Neuronal stem cell (in vitro differentiated cells): ENCODE measurements at regions not wholly inside any gene's neighbourhood (a gene's known extent, or its start where the extent isn't known, plus 50 kb on each side); places are given as distances from the start of the nearest gene placed in this dataset.

Experiments
- DNase-seq: peaks from one replicate; pipeline ENCODE4 v3.0.0-alpha.2; 2013; ENCODE audit warnings: low spot score
- H2AFZ ChIP-seq: one replicate; pipeline ENCODE4 v1.6.1; 2013; ENCODE audit warnings: mild to moderate bottlenecking, low read length, inconsistent platforms
- H2AK5ac ChIP-seq: 2 replicates; pipeline ENCODE4 v1.6.1; 2013; ENCODE audit warnings: low read depth, mild to moderate bottlenecking, inconsistent platforms, low read length, moderate library complexity, mixed read lengths
- H2BK120ac ChIP-seq: 2 replicates; pipeline ENCODE4 v1.6.1; 2013; ENCODE audit warnings: low read depth, mild to moderate bottlenecking, inconsistent platforms, low read length, moderate library complexity, mixed read lengths
- H2BK12ac ChIP-seq: one replicate; pipeline ENCODE4 v1.6.1; 2013; ENCODE audit warnings: low read length, inconsistent platforms
- H2BK15ac ChIP-seq: 2 replicates; pipeline ENCODE4 v1.6.1; 2013; ENCODE audit warnings: mild to moderate bottlenecking, low read length, inconsistent platforms, mixed read lengths
- H2BK5ac ChIP-seq: one replicate; pipeline ENCODE4 v1.6.1; 2013; ENCODE audit warnings: inconsistent platforms, mild to moderate bottlenecking, low read length, moderate library complexity
- H3K14ac ChIP-seq: one replicate; pipeline ENCODE4 v1.6.1; 2013; ENCODE audit warnings: low read length, inconsistent platforms
- H3K18ac ChIP-seq: 2 replicates; pipeline ENCODE4 v1.6.1; 2013; ENCODE audit warnings: low read length, inconsistent platforms
- H3K23ac ChIP-seq: 2 replicates; pipeline ENCODE4 v1.6.1; 2013; ENCODE audit warnings: low read depth, mild to moderate bottlenecking, mixed read lengths, low read length, inconsistent platforms; ENCODE audit not compliant: poor library complexity
- H3K27ac ChIP-seq: replicated peaks from 3 replicates; pipeline ENCODE4 v1.5.1; 2013; ENCODE audit warnings: low read length, inconsistent platforms
- H3K27me3 ChIP-seq, 3 experiments: 2 replicates each; pipeline ENCODE4 v1.6.1; 2013; ENCODE audit warnings: low read length in 3 of 3, mild to moderate bottlenecking in 2 of 3, inconsistent platforms in 1 of 3, low read depth in 1 of 3, mixed read lengths in 1 of 3, moderate library complexity in 1 of 3; ENCODE audit not compliant: control insufficient read depth in 3 of 3, insufficient read depth in 3 of 3
- H3K36me3 ChIP-seq, 2 donors: replicated peaks in 1 of 2; 2 replicates each; pipeline ENCODE4 v1.6.1; 2013; ENCODE audit warnings: low read length in 2 of 2; ENCODE audit not compliant: control insufficient read depth in 2 of 2, insufficient read depth in 2 of 2
- H3K4ac ChIP-seq: 2 replicates; pipeline ENCODE4 v1.6.1; 2013; ENCODE audit warnings: inconsistent platforms, mild to moderate bottlenecking, low read length, moderate library complexity
- H3K4me1 ChIP-seq, 2 donors: 1 replicate in 1 of 2; 2 replicates in 1 of 2; pipeline ENCODE4 v1.6.1; 2013; ENCODE audit warnings: low read length in 2 of 2, low read depth in 1 of 2; ENCODE audit not compliant: control insufficient read depth in 2 of 2, insufficient read depth in 1 of 2
- H3K4me2 ChIP-seq: one replicate; pipeline ENCODE4 v1.6.1; 2013; ENCODE audit warnings: mild to moderate bottlenecking, low read length, inconsistent platforms; ENCODE audit not compliant: insufficient read depth, poor library complexity, severe bottlenecking
- H3K4me3 ChIP-seq, 2 donors: 2 replicates each; pipeline ENCODE4 v1.5.1; 2013; ENCODE audit warnings: low read length in 2 of 2, mild to moderate bottlenecking in 2 of 2, inconsistent platforms in 1 of 2, moderate library complexity in 1 of 2
- H3K79me1 ChIP-seq: one replicate; pipeline ENCODE4 v1.6.1; 2013; ENCODE audit warnings: low read depth, mild to moderate bottlenecking, inconsistent platforms, low read length, moderate library complexity
- H3K9ac ChIP-seq: one replicate; pipeline ENCODE4 v1.6.1; 2013; ENCODE audit warnings: mild to moderate bottlenecking, low read depth, low read length, inconsistent platforms; ENCODE audit not compliant: poor library complexity
- H3K9me3 ChIP-seq, 2 donors: replicated peaks in 1 of 2; 2 replicates each; pipeline versions ENCODE3 to v1.6.1; 2013; ENCODE audit warnings: low read length in 2 of 2, mild to moderate bottlenecking in 2 of 2, inconsistent platforms in 1 of 2, low read depth in 1 of 2, mixed read lengths in 1 of 2, moderate library complexity in 1 of 2; ENCODE audit not compliant: control insufficient read depth in 2 of 2, insufficient read depth in 1 of 2
- H4K8ac ChIP-seq: one replicate; pipeline ENCODE4 v1.6.1; 2013; ENCODE audit warnings: low read depth, mild to moderate bottlenecking, inconsistent platforms, low read length, moderate library complexity
- H4K91ac ChIP-seq: one replicate; pipeline ENCODE4 v1.6.1; 2013; ENCODE audit warnings: low read length, low read depth, mild to moderate bottlenecking, inconsistent platforms; ENCODE audit not compliant: poor library complexity
- WGBS, 2 donors: extraction: QIAGEN DNeasy Blood & Tissue Kit; methylation state at CpG; one replicate each; pipeline ENCODE4 v1.1.7; 2013; ENCODE audit warnings: missing lambda C conversion rate in 2 of 2, mixed read lengths in 1 of 2; ENCODE audit not compliant: insufficient read length in 2 of 2, insufficient replicate concordance in 1 of 2; ENCODE audit errors: extremely low coverage in 2 of 2; 5-methylcytosine and 5-hydroxymethylcytosine counted together

- no peak overlapping the region for H4K8ac ChIP-seq
- no peak overlapping the region for H3K4me2 ChIP-seq
- H2AK5ac ChIP-seq, result no peak overlapping the region
- no peak overlapping the region for H2BK15ac ChIP-seq
- H3K27ac ChIP-seq, result no peak overlapping the region
- H4K91ac ChIP-seq, result no peak overlapping the region
- H3K14ac ChIP-seq, result no peak overlapping the region
- H2BK5ac ChIP-seq, result no peak overlapping the region
- no peak overlapping the region for H3K18ac ChIP-seq
- H3K23ac ChIP-seq, result no peak overlapping the region
- no peak overlapping the region for H2BK12ac ChIP-seq
- no peak overlapping the region for H3K4me3 ChIP-seq
- H2BK120ac ChIP-seq, result no peak overlapping the region
- no peaks in the 10 kb centered on the region for H3K27me3 ChIP-seq
- no peaks in the 10 kb centered on the region for H3K36me3 ChIP-seq
- no peak overlapping the region for H3K9ac ChIP-seq
- H3K9me3 ChIP-seq, result no peaks in the 10 kb centered on the region
- no peaks in the 10 kb centered on the region for H3K4me1 ChIP-seq
- WGBS, 2 donors, result no CpG with 5 or more reads among the region's 3 CpGs
- no peaks in the 10 kb centered on the region for H3K79me1 ChIP-seq
- DNase-seq, result no peak
- no peak overlapping the region for H3K4ac ChIP-seq
- no peak overlapping the region for H2AFZ ChIP-seq
These were observed 199.8 kb downstream of the ZNF365 start for GRCh38 chr10:62573929-62574328.

DNA sequence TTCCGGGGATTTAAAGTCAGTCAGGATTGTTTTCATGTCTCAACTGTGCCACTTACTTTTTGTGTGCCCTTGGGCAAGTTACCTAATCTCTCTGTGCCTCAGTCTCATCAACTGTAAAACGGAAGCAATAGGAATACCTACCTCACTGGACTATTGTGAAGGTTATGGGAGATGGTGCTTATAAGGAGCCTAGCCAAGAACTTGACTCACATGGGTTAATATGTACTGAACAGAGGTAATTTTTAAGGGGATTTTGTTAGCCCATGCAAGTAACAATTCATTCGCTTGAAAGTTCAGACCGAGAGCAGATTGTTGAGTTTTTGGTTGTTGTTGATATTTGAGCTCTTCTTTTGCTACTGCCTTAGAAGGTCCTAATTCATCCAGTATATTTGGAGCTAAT lies 202.9 kb downstream of the ZNF365 start:
- Histone ChIP-seq H3K9ac (no peak overlapping the region), H2BK120ac (no peak overlapping the region), H3K4me1 (no peaks in the 10 kb centered on the region), H3K36me3 (no peaks in the 10 kb centered on the region), H3K9me3 (no peaks in the 10 kb centered on the region), H3K4ac (no peak overlapping the region), H3K14ac (no peak overlapping the region), H2BK15ac (no peak overlapping the region), H4K91ac (no peak overlapping the region), H3K4me3 (no peak overlapping the region), H2BK5ac (no peak overlapping the region), H3K79me1 (no peaks in the 10 kb centered on the region), H2AFZ (no peak overlapping the region), H4K8ac (no peak overlapping the region), H3K27ac (no peak overlapping the region), H2BK12ac (no peak overlapping the region), H3K18ac (no peak overlapping the region), H3K27me3 (no peaks in the 10 kb centered on the region), H3K23ac (no peak overlapping the region), H2AK5ac (no peak overlapping the region), H3K4me2 (no peak overlapping the region)
- no CpG with 5 or more reads among the region's 4 CpGs for WGBS, 2 donors
- DNase-seq, result no peak

- no peak overlapping the region for H3K4me3 ChIP-seq
- H2AFZ ChIP-seq, result no peak overlapping the region
- H3K27me3 ChIP-seq, result no peaks in the 10 kb centered on the region
- DNase-seq, result no peak
- H3K14ac ChIP-seq, result no peak overlapping the region
- H3K9me3 ChIP-seq, result no peaks in the 10 kb centered on the region
- H3K4me1 ChIP-seq, result no peaks in the 10 kb centered on the region
- H3K23ac ChIP-seq, result no peak overlapping the region
- no peaks in the 10 kb centered on the region for H3K36me3 ChIP-seq
- no peak overlapping the region for H2AK5ac ChIP-seq
- WGBS, 2 donors, result no CpG with 5 or more reads among the region's 2 CpGs
- H3K9ac ChIP-seq, result no peak overlapping the region
- H4K91ac ChIP-seq, result no peak overlapping the region
- no peak overlapping the region for H2BK120ac ChIP-seq
- no peaks in the 10 kb centered on the region for H3K79me1 ChIP-seq
- H4K8ac ChIP-seq, result no peak overlapping the region
- no peak overlapping the region for H3K27ac ChIP-seq
- no peak overlapping the region for H3K18ac ChIP-seq
- H3K4ac ChIP-seq, result no peak overlapping the region
- H2BK15ac ChIP-seq, result no peak overlapping the region
- no peak overlapping the region for H2BK5ac ChIP-seq
- no peak overlapping the region for H3K4me2 ChIP-seq
- H2BK12ac ChIP-seq, result no peak overlapping the region
These were observed 203.6 kb downstream of the ZNF365 start for GRCh38 chr10:62577666-62578291.

DNA sequence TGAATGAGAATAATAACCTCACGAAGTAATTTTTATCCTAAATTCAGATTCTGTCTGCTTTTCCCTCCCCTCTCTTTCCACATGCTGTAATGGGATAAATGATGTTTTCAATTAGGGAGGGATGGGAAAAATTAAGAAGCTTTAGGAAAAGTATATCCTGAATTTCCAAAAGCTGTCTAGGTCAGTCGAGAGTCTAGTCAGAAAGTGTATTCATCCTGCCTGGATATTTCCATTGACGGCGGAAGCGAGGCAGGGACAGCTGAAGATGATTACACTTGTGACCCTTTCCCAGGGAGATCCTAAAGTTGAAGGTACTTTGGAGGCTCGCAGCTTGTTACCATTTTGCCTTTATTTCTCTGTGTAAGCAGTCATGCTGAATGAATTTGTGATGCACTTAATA lies 204.1 kb downstream of the ZNF365 start:
- Histone ChIP-seq H2BK15ac (no peak overlapping the region), H3K27me3 (no peaks in the 10 kb centered on the region), H4K91ac (no peak overlapping the region), H2BK12ac (no peak overlapping the region), H3K4me3 (no peak overlapping the region), H3K27ac (no peak overlapping the region), H4K8ac (no peak overlapping the region), H3K79me1 (no peaks in the 10 kb centered on the region), H3K4me1 (no peaks in the 10 kb centered on the region), H2AK5ac (no peak overlapping the region), H2BK120ac (no peak overlapping the region), H3K4me2 (no peak overlapping the region), H2AFZ (no peak overlapping the region), H2BK5ac (no peak overlapping the region), H3K18ac (no peak overlapping the region), H3K23ac (no peak overlapping the region), H3K9me3 (no peaks in the 10 kb centered on the region), H3K4ac (no peak overlapping the region), H3K14ac (no peak overlapping the region), H3K9ac (no peak overlapping the region), H3K36me3 (no peaks in the 10 kb centered on the region)
- no CpG with 5 or more reads among the region's 6 CpGs for WGBS, 2 donors
- DNase-seq, result no peak
